PC-3 (cell line): ENCODE measurements at regions not wholly inside any gene's neighbourhood (a gene's known extent, or its start where the extent isn't known, plus 50 kb on each side); places are given as distances from the start of the nearest gene placed in this dataset.

Source experiments
- EZH2 ChIP-seq: fragments of 300-600 bp; sonication (generic); IDR thresholded peaks from one replicate; pipeline ENCODE4 v1.6.1; 2017; ENCODE audit warnings: antibody characterized with exemption, mild to moderate bottlenecking, low read length; ENCODE audit not compliant: unreplicated experiment
- EZH2phosphoT487 ChIP-seq: fragments of 300-600 bp; sonication (generic); IDR thresholded peaks from 2 replicates; pipeline ENCODE4 v1.6.1; 2018; ENCODE audit warnings: mild to moderate bottlenecking, antibody characterized with exemption, low read length, borderline replicate concordance
- TF ChIP-seq, protein P1 (sequence below): fragments of 300-600 bp; sonication (generic); conservative IDR thresholded peaks from 2 replicates; pipeline ENCODE4 v1.5.1; 2017; ENCODE audit warnings: antibody characterized with exemption, low read depth, mild to moderate bottlenecking, low read length

DNA sequence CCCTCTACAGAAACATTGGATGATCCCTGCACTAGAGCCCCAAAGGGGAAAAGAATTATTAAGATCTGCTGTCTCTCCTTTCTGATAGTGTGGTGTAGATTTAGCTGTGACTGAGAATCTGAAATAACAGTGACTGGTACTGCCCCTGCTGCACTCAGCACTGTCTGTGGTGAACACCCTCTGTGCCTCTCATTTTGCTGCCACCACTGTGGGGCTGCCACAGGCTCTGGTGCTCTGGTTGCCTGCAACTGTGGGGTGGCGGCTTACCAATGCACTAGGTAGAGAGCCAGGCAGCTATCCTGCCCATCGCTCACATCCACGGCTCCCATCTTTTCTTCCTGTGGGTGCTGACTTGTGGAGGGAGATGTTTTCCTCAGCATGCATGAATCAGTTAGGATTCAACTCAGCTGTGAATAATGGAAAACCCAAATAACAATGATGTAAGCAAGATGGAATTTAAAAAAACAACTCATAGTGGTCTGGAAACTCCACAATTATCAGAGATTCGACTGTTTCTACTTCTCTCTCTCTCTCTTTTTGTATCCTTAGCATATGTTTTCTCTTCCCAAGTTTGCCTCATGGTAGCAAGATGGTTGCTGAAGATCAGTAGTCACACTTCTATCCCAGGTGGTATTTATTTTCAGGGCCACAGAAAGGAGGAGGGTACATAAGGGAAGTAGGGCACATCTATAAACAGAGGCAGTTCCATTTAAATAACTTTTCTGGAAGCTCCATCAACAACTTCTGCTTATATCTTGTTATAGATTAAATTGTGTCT, 99.8 kb upstream of the DAP start:
- TF ChIP-seq, protein P1, sequence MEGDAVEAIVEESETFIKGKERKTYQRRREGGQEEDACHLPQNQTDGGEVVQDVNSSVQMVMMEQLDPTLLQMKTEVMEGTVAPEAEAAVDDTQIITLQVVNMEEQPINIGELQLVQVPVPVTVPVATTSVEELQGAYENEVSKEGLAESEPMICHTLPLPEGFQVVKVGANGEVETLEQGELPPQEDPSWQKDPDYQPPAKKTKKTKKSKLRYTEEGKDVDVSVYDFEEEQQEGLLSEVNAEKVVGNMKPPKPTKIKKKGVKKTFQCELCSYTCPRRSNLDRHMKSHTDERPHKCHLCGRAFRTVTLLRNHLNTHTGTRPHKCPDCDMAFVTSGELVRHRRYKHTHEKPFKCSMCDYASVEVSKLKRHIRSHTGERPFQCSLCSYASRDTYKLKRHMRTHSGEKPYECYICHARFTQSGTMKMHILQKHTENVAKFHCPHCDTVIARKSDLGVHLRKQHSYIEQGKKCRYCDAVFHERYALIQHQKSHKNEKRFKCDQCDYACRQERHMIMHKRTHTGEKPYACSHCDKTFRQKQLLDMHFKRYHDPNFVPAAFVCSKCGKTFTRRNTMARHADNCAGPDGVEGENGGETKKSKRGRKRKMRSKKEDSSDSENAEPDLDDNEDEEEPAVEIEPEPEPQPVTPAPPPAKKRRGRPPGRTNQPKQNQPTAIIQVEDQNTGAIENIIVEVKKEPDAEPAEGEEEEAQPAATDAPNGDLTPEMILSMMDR, result no peak
- TF ChIP-seq EZH2phosphoT487 (no peak), EZH2 (no peak)
